Activated CD8-positive, alpha-beta memory T cell treated with anti-CD3 and anti-CD28 coated beads, Interleukin-2, amount 10 ng/mL, durations not matched to agents 7 days and 5 days (primary cell): ENCODE measurements at regions not wholly inside any gene's neighbourhood (a gene's known extent, or its start where the extent isn't known, plus 50 kb on each side); places are given as distances from the start of the nearest gene placed in this dataset.

Experiments
- ATAC-seq: fragments of 150-1000 bp; cut with Tn5 transposase; one replicate; pipeline ENCODE4 v1.10.0; 2021; ENCODE audit warnings: moderate library complexity
- CTCF ChIA-PET: fragments of 350-600 bp; sonication (Branson Sonifier 250); formaldehyde crosslinking; loops from one replicate; lab custom pipeline; 2021; ENCODE audit warnings: antibody characterized with exemption; lab: Charles Lee
- DNase-seq: peaks from one replicate; pipeline ENCODE4 v3.0.0-alpha.2; 2020
- H3K27ac Mint-ChIP-seq: one replicate; pipeline ENCODE4 v1.8.0; 2021; ENCODE audit warnings: mild to moderate bottlenecking, mixed read lengths
- H3K27me3 Mint-ChIP-seq: one replicate; pipeline ENCODE4 v1.8.0; 2021; ENCODE audit warnings: mixed read lengths
- H3K36me3 Mint-ChIP-seq: one replicate; pipeline ENCODE4 v1.8.0; 2021; ENCODE audit warnings: mild to moderate bottlenecking, mixed read lengths
- H3K4me1 Mint-ChIP-seq: one replicate; pipeline ENCODE4 v1.8.0; 2021; ENCODE audit warnings: mixed read lengths
- H3K4me3 Mint-ChIP-seq: one replicate; pipeline ENCODE4 v1.8.0; 2021; ENCODE audit warnings: mild to moderate bottlenecking, moderate library complexity, mixed read lengths
- H3K9me3 Mint-ChIP-seq: one replicate; pipeline ENCODE4 v1.8.0; 2022; ENCODE audit warnings: low read depth, mixed read lengths

DNA sequence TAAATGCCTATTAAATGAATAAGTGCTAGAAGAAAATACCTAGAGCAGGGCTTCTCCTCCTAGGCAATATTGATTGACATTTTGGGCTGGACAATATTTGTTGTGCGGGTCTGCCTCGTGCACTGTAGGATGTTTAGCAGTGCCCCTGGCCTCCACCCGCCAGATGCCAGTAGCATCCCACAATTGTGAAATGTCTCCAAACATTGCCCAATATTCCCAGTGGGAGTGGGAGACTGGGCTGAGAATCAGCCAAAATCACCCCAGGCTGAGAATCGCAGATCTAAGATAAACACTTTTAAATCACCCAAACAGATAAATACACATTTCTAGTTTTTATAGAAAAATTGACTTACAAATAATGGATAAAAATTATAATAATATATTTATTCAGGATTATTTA is 916.2 kb upstream of the LCORL start:
- Mint-ChIP-seq H3K4me3 (no peak overlapping the region), H3K27ac (no peak overlapping the region), H3K27me3 (no peaks in the 10 kb centered on the region), H3K4me1 (no peaks in the 10 kb centered on the region), H3K36me3 (no peaks in the 10 kb centered on the region), H3K9me3 (peaks cover 13% of the 10 kb centered on the region)
- DNase-seq (no peak), ATAC-seq (no peak)
- CTCF ChIA-PET, result no interaction called here

DNA sequence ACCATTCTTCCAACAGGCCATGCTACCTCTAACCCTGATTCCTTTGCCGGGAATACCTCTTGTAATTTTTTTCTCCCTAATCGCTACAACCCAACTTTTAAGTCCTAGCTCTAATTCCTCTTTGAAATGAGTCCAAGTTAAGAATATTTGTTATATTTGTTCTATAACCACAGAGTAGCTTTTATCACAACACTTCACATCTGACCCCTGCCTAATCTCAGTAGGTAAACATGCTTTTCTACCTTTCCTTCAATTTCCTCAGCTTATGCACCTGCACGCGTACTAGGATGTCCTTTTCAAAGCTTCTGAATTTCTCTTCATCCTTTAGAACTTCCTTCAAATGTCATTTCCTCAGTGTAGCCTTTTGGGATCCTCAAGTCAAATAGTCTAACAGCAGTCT is 915.5 kb upstream of the LCORL start:
- DNase-seq (no peak), ATAC-seq (no peak)
- Mint-ChIP-seq H3K36me3 (no peaks in the 10 kb centered on the region), H3K4me1 (no peaks in the 10 kb centered on the region), H3K27me3 (no peaks in the 10 kb centered on the region), H3K4me3 (no peak overlapping the region), H3K9me3 (peaks cover 12% of the 10 kb centered on the region), H3K27ac (no peak overlapping the region)
- CTCF ChIA-PET, result no interaction called here

DNA sequence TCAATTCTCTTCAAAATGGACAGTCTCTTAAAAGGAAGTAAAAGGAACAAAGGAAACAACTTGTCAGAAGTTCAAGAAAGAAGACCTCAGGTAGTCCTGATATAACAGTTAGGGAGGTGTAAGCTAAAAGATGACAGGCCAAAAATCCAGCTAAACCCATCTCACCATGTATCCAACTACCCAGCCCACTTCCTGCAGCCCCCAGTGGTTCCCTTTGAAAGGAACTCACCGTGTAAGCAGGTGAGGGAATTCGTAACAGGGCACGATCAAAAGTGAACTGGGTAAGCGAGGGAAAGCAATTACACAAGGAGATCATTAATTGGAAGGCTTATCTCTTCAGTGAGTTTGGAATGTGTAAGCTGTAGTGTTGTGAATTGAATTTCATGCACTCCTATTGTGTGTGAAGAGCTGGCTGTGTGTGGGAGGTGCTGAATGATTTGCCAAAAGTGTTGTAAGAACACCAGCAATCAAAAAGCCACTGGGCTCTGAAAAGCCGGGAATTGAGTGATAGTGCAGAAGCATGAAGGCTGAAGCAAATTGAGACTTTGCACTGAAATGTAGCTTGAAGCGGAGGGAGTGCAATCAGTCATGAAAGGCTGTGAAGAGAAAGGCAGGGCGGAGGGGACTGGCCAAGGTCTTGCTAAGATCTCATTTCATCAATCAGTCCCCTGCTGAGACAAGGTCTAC is 914.2 kb upstream of the LCORL start:
- peaks cover 12% of the 10 kb centered on the region for H3K9me3 Mint-ChIP-seq
- no peak for DNase-seq
- H3K4me3 Mint-ChIP-seq, result no peak overlapping the region
- H3K4me1 Mint-ChIP-seq, result no peaks in the 10 kb centered on the region
- H3K27ac Mint-ChIP-seq, result no peak overlapping the region
- no peaks in the 10 kb centered on the region for H3K36me3 Mint-ChIP-seq
- no peak for ATAC-seq
- CTCF ChIA-PET, result no interaction called here
- no peaks in the 10 kb centered on the region for H3K27me3 Mint-ChIP-seq

DNA sequence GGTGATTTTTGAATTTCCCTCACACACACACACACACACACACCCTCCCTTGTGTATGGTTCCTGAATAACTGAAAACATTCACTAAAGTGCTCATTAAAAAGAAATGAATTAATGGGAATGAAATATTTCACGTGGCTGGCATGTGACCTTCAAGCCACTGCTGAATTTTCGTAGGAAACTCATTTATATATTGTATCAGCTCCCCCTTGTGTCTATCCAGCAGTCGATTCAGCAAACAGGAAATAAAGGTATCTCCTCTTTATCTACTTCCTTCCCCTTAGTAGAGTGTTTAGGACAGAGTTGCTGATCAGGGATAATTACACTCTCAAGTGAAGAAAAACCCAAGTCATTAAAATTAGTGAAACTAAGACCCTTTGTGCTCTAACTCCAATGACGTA is 912.6 kb upstream of the LCORL start:
- H3K27me3 Mint-ChIP-seq, result no peaks in the 10 kb centered on the region
- H3K4me1 Mint-ChIP-seq, result no peaks in the 10 kb centered on the region
- no peaks in the 10 kb centered on the region for H3K36me3 Mint-ChIP-seq
- DNase-seq (no peak), ATAC-seq (no peak)
- no peak overlapping the region for H3K4me3 Mint-ChIP-seq
- peaks cover 12% of the 10 kb centered on the region for H3K9me3 Mint-ChIP-seq
- H3K27ac Mint-ChIP-seq, result no peak overlapping the region
- CTCF ChIA-PET, result no interaction called here

DNA sequence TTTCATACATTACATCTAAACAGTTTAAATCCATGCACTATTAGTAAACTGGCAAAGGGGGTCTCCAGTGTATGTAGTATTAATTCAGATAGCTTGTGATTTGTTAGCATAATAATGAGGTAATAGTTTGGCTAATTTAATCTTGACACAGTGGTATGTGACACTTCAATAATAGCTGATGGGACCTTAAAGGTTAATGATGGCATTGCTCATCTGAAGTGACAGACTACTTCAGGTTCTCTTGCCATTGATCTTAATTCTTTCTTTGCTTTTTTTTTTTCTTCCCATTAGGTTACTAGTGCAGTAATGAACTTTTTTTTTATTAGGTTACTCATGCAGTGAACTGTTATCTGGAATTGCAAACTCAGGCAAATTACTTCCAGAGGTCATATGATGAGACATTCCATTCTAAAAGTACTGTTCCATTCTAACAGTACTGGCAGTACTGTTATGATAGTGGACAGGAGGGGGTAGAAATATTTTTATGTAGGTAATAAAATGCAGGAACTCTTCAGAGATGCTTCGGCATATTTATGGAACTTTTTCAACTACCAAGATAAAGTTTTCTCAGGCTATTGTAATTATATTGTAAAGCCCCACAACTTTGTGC is 911.3 kb upstream of the LCORL start:
- Mint-ChIP-seq H3K27me3 (no peaks in the 10 kb centered on the region), H3K4me1 (no peaks in the 10 kb centered on the region), H3K27ac (no peak overlapping the region), H3K9me3 (peaks cover 9% of the 10 kb centered on the region), H3K36me3 (no peaks in the 10 kb centered on the region), H3K4me3 (no peak overlapping the region)
- no peak for DNase-seq
- ATAC-seq, result no peak
- CTCF ChIA-PET, result no interaction called here

DNA sequence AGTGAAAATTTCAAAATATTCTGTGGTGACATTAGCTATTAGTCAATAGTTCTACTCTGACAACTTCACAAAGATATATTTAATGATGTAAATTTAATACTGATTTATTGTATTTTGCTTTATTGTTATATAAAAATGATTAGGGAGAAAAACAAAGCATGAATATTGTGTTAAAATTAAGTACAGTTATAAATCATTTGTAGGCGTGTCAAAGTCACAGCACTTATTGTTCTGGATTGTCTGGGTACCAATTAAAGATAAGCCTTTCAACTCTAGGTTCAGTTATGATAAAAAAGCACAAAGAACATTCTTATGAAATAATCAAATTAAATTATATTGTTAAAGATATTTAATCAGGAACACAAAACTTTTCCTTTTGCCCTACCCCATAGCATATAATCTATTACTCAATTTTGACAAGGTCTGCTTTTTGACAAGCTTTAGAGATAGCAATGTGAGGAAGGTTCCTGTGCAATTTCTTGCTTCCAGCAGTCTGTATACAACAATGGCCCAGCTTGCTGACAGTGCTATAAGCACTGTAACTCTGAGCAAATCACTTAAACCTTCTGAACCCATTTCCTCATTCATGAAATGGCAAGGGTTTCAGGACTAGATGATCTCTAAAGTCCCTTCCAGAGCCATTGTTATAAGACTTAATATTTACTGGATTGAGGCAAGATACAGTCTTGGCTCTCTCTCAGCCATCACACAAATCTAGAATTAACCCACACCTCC is 910.3 kb upstream of the LCORL start:
- CTCF ChIA-PET, result no interaction called here
- no peaks in the 10 kb centered on the region for H3K27me3 Mint-ChIP-seq
- DNase-seq (no peak), ATAC-seq (no peak)
- H3K36me3 Mint-ChIP-seq, result no peaks in the 10 kb centered on the region
- H3K4me3 Mint-ChIP-seq, result no peak overlapping the region
- no peaks in the 10 kb centered on the region for H3K4me1 Mint-ChIP-seq
- peaks cover 9% of the 10 kb centered on the region for H3K9me3 Mint-ChIP-seq
- H3K27ac Mint-ChIP-seq, result no peak overlapping the region

DNA sequence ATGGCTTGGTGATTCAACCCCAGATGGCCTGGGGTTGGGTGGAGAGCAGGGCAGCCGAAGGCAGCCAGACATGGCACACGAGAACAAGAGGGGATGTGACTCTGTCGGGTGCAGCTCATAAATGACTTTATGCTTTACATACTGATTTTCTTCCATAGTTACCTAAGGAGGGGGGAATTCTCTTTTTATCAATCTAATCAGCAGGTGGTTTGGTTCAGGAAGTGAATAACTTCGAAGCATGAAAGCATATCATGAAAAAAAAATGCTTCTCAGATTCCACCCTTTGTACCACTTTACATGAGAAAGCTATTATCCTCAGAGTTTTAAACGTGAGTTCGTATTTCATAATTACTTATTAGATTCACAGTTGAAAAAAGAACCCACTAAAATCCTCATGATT is 908.9 kb upstream of the LCORL start:
- H3K4me3 Mint-ChIP-seq, result no peak overlapping the region
- H3K9me3 Mint-ChIP-seq, result peaks cover 5% of the 10 kb centered on the region
- DNase-seq (no peak), ATAC-seq (no peak)
- CTCF ChIA-PET, result no interaction called here
- H3K27me3 Mint-ChIP-seq, result no peaks in the 10 kb centered on the region
- H3K27ac Mint-ChIP-seq, result no peak overlapping the region
- H3K36me3 Mint-ChIP-seq, result no peaks in the 10 kb centered on the region
- no peaks in the 10 kb centered on the region for H3K4me1 Mint-ChIP-seq

DNA sequence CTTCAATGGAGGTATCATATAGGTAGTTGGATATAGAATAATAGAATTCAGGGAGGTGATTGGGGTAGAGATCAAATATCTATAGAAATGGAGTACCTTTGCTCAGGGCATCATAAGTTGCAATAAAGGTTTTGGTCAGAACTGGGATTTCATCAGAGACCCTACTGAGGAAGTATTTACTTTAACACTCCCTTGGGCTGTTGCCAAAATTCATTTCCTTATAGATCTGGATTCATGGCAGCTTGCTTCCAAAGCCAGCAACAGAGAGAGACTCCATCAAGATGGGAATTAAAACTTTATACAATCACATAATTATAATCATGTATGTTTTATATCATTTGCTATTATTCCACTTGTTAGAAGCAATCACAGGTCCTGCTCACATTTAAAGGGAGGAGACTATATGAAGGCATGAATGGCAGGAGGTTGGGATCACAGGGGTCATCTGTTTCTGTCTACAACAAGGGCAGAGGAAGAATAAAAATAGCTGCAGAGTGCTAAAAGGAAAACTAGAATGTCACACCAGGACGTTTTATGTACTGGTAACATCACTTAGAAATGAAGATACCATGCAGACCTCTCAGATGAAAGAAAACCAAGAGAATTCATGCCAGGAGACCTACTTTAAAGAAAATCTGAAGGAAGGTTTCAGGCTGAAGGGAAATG is 902.1 kb upstream of the LCORL start:
- no peak for ATAC-seq
- no peak overlapping the region for H3K27ac Mint-ChIP-seq
- H3K9me3 Mint-ChIP-seq, result peaks cover 8% of the 10 kb centered on the region
- no peaks in the 10 kb centered on the region for H3K27me3 Mint-ChIP-seq
- no peaks in the 10 kb centered on the region for H3K4me1 Mint-ChIP-seq
- no peak overlapping the region for H3K4me3 Mint-ChIP-seq
- H3K36me3 Mint-ChIP-seq, result no peaks in the 10 kb centered on the region
- CTCF ChIA-PET, result no interaction called here
- no peak for DNase-seq

DNA sequence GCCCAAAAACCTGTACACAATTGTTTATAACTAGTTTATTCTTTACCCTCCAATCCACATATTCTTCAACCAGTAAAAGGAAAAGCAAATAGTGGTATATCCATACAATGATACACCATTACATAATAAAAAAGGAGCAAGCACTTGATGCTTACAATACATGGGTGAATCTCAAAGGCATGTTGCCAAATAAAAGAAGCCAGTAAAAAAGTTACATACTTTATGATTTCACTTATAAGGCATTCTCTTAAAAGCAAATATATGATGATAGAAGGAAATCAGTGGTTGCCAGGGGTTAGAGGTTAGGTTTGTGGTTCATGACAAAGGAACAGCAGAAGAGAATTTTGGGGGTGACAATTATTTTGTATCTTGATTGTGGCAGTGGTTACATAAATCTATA is 896.1 kb upstream of the LCORL start:
- Mint-ChIP-seq H3K27me3 (no peaks in the 10 kb centered on the region), H3K4me3 (no peak overlapping the region), H3K36me3 (no peaks in the 10 kb centered on the region), H3K27ac (no peak overlapping the region), H3K9me3 (peaks cover 13% of the 10 kb centered on the region), H3K4me1 (no peaks in the 10 kb centered on the region)
- no peak for ATAC-seq
- CTCF ChIA-PET, result no interaction called here
- DNase-seq, result no peak

DNA sequence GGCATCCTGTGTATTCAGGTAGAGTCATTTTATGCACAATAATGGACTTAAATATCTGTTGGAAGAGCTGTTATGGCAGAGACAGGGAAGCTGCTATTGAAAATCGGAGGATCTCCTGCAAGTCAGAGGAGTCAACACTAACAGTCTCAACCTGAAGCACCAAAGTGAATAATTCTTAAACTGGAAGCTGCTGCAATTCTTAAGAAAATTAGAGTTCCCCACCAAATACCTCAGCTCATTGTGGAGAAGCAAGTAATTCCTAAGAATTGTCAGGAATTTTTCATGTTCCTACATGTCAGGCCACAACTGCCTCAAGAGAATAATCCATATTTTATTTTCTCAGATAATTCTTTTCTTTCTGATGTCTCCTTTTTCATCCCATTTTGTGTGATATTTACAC is 892.6 kb upstream of the LCORL start:
- Mint-ChIP-seq H3K4me1 (no peaks in the 10 kb centered on the region), H3K9me3 (peaks cover 12% of the 10 kb centered on the region), H3K27me3 (no peaks in the 10 kb centered on the region), H3K4me3 (no peak overlapping the region), H3K27ac (no peak overlapping the region), H3K36me3 (no peaks in the 10 kb centered on the region)
- DNase-seq (no peak), ATAC-seq (no peak)
- CTCF ChIA-PET, result interaction anchor here (1.1 kb wide), 1 partner anchor 13 kb away, joined by 3 read pairs; no protein-coding TSS in a partner anchor

DNA sequence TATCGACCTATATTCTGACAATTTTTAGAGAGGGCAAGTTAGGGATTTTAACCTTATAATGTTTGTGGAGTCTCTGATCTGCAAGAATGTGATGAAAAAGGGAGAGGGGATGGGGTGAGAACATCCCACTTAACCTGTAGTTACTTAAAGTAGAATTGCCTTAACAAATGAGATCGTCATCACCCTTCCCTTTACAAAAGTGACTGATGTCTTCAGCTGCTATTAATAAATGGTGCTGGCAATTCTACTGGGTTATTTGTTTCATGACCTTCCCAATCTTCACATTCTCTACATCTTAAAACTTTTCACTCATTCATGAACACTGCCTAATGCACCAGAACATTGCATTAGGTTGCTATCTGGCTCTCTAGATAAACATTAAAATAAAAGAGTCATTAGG is 873.4 kb upstream of the LCORL start:
- DNase-seq, result no peak

DNA sequence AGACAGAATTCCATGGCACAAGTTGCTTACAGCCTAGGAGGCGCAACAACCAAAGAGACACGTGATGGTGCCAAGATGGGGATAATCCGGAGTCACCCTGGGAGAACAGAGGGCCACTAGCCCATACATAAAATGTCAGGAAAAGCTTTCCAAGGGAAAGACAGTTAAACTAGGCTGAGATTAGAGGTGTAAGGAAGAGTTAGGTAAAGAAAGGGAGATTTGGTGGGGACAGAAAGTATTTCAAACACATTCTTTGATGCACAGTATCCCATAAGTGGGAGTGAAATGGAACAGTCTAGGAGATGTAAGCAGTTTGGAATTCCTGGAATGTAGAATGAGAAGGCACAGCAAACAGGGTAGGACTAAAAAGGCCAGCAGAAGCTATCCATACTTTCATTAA is 860.9 kb upstream of the LCORL start:
- ATAC-seq (no peak), DNase-seq (no peak)
- Mint-ChIP-seq H3K4me1 (no peaks in the 10 kb centered on the region), H3K27me3 (no peaks in the 10 kb centered on the region), H3K4me3 (no peak overlapping the region), H3K36me3 (no peaks in the 10 kb centered on the region), H3K9me3 (no peaks in the 10 kb centered on the region), H3K27ac (no peak overlapping the region)
- CTCF ChIA-PET, result no interaction called here

More for the DNA sequence above, 873.4 kb upstream of the LCORL start:
- no peak overlapping the region for H3K4me3 Mint-ChIP-seq
- CTCF ChIA-PET, result no interaction called here
- H3K9me3 Mint-ChIP-seq, result peaks cover 11% of the 10 kb centered on the region
- no peak for ATAC-seq
- H3K36me3 Mint-ChIP-seq, result no peaks in the 10 kb centered on the region
- no peaks in the 10 kb centered on the region for H3K4me1 Mint-ChIP-seq
- no peak overlapping the region for H3K27ac Mint-ChIP-seq
- no peaks in the 10 kb centered on the region for H3K27me3 Mint-ChIP-seq

DNA sequence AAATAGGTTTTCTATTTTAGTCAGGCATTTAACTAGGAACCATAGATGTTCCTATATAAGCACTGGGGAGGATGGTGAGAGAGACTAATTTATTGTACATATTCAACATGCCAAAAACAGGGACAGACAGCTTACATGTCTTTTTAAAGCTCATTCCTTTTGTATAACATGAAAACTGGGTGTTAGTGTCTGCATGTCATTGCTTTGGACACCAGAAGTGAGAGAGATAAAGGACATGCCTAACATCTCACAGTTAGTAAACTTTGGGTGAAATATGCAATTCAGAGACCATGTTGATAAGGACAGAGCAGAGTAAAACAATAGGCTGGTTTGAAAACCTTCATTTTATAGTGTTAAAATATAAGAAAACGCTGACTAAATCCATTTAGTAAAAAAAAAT is 860.0 kb upstream of the LCORL start:
- Mint-ChIP-seq H3K4me1 (no peaks in the 10 kb centered on the region), H3K4me3 (no peak overlapping the region), H3K27me3 (no peaks in the 10 kb centered on the region), H3K27ac (no peak overlapping the region), H3K9me3 (peaks cover 2% of the 10 kb centered on the region), H3K36me3 (no peaks in the 10 kb centered on the region)
- CTCF ChIA-PET, result no interaction called here
- DNase-seq (no peak), ATAC-seq (no peak)

DNA sequence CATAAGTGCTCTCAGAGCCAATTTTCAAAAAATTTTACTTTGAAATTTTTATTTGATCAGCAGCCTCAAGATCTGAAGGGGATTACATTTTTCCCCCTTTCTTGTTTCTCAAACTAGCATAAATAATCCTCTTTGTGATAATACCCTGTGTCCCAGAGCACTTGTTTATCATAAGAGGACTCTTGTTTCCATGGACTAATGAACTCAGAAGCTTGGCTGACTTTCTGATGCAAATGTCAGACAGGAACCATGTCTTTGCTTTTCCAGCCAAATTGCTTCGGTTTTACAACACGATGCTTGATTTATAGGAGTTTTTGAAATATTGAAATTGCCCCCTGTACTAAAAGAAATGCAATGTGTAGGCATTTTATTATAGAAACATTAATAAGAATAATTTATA is 859.3 kb upstream of the LCORL start:
- no peak overlapping the region for H3K4me3 Mint-ChIP-seq
- ATAC-seq, result no peak
- no peak for DNase-seq
- no peak overlapping the region for H3K27ac Mint-ChIP-seq
- H3K27me3 Mint-ChIP-seq, result no peaks in the 10 kb centered on the region
- CTCF ChIA-PET, result no interaction called here
- peaks cover 2% of the 10 kb centered on the region for H3K9me3 Mint-ChIP-seq
- no peaks in the 10 kb centered on the region for H3K4me1 Mint-ChIP-seq
- no peaks in the 10 kb centered on the region for H3K36me3 Mint-ChIP-seq
